LoVo (cell line): ENCODE measurements at regions not wholly inside any gene's neighbourhood (a gene's known extent, or its start where the extent isn't known, plus 50 kb on each side); places are given as distances from the start of the nearest gene placed in this dataset.
A peak's percentile ranks its signal among the peaks of the same experiment; 100 is the strongest.

Experiments used
- DNase-seq: peaks from one replicate; pipeline ENCODE4 v3.0.0-alpha.2; 2016; ENCODE audit warnings: low spot score

DNA sequence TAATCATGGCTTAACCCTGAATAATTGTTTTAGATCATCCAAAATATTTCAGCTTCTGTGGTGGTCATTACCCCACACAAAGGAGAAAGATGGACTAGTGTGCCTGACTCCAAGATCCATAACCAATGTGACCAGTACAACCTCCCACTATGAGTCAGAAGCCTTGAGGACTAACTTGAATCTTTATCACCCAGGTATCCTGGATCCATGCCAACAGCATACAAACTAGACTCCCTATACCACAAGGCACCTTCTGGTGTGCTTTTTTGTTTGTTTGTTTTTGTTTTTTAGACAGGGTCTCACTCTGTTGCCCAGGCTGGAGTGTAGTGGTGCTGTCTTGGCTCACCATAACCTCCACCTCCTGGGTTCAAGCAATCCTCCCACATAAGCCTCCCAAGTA lies 317.7 kb downstream of the VPS13C start:
- DNase-seq: peak; percentile 29

GRCh38 chr15:61736790-61737189 lies 323.5 kb downstream of the VPS13C start:
- no peak for DNase-seq

DNA sequence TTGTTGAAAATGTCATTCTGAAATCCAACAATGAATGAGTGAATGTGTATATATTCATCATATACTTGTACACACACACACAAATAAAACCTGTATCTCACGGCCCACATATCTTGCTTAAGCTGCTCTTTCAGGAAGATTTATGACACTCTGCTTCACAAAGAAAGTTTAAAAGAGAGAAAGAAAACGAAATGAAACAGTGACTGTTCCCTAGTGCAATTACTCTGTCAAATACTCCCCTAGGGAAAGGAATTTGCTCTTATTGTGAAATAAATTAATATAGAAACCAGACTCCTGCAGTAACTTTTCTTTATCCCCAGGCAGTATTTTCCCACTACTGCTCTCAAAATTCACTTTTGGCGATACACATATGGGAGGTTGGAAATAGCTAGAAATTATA lies 329.1 kb downstream of the VPS13C start:
- DNase-seq: no peak

- DNase-seq: no peak
These were observed 330.6 kb downstream of the VPS13C start for GRCh38 chr15:61729646-61730045.

DNA sequence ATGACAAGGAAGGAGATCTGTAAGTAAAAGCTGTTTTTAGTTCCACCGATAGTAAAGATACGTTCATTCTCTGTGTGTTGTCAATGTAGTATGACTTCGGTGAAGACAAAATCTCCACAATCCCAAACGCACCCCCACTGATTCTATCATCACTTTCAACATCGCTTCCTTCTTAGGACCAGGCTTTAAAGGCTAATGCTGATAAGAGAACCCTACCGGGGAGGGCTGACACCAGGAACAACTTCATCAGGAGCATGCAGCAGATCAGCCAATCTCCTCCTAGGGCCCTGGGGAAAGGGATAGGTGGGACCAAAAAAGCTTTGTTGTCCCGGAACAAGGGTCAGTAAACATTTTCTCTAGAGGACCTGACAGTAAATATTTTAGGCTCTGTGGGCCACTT lies 334.1 kb downstream of the VPS13C start:
- no peak for DNase-seq

- no peak for DNase-seq
These were observed 335.0 kb downstream of the VPS13C start for GRCh38 chr15:61725251-61725650.

- DNase-seq: no peak
These were observed 335.9 kb downstream of the VPS13C start for GRCh38 chr15:61724251-61724939.

GRCh38 chr15:61721418-61721817 lies 338.8 kb downstream of the VPS13C start:
- DNase-seq: no peak

DNA sequence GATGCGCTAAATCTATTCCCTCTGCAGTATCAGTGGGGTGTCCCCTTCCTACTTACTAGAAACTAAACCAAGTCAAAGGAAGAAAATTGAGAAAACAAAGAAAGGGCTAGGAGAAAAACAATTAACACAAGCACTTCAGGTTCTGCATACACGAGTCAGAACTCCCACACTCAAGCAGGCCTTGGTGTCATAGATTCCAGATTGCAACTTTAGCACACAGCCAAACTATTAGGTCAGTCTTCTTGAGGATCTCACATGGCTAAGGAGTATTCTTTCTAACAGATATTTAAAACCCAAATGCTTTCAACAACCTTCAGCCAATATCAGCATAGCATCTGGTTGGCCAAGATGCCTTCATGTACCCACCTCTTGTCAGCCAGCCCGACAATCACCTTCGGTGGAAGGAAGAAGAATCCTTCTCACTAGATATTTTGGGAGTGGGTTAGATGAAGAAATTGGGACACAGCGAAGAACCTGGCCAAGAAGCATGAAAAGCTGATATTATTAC lies 340.0 kb downstream of the VPS13C start:
- DNase-seq: no peak

- no peak for DNase-seq
These were observed 345.2 kb downstream of the VPS13C start for GRCh38 chr15:61715082-61715481.

- DNase-seq: no peak
These were observed 348.0 kb downstream of the VPS13C start for GRCh38 chr15:61712129-61712759.

GRCh38 chr15:61702224-61703020 lies 357.8 kb downstream of the VPS13C start:
- DNase-seq: no peak

GRCh38 chr15:61701455-61701854 lies 358.8 kb downstream of the VPS13C start:
- no peak for DNase-seq

DNA sequence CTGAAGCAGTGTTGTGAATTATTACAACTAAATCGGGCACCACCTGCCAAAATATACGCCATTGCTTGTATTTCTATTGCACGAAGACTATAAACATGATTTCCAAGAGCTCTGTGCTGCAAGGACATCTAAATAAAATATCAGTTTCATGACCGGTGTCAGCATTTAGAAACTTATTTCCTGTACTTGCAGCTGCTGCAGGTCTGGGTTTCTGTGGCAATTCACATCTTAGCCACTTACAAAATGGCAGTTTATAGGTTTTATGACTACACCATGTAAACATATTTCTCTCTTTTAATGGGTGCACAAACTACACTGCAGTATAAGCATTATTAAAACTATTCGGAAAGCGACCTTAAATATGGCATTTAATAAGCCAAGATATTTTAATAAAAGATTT lies 359.4 kb downstream of the VPS13C start:
- no peak for DNase-seq

DNA sequence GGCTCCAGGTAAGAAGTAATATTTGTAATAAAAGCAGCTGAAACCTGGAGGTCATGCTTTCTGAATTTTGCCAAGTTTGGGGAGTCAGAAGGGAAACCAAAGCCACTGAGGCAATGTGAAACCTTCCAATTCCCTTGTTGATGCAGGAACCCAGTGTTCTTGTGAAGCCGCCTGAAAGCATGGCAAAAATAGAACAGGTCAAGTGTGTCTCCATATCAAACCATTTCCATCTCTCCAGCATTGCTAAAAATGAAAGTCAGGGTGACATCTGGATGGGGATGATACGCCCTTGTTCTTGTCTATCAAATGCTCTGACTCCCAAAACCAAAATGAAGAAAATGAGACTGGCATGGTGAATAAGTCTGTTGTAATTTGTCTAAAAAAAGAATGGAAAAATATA lies 362.5 kb downstream of the VPS13C start:
- no peak for DNase-seq

- DNase-seq: no peak
These were observed 371.2 kb downstream of the VPS13C start for GRCh38 chr15:61689067-61689466.

DNA sequence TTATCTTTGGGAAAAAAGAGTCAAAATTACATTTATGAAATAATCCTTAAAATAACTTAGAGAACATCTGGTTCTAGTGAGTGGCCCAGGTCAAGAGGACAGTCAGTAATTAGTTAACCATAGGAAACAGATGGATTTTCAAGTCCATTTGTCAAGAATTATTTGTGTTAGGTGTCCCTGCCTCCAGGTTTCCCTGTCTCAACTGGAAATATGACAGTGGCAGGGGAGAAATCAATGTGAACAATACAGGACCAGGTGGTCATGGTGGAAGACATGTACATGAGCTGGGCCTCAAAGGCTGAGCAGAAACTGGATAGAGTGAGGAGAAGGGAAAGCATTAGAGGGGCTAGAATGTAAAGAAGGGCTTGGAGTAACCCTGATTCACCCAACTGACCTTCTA lies 372.6 kb downstream of the VPS13C start:
- DNase-seq: no peak

DNA sequence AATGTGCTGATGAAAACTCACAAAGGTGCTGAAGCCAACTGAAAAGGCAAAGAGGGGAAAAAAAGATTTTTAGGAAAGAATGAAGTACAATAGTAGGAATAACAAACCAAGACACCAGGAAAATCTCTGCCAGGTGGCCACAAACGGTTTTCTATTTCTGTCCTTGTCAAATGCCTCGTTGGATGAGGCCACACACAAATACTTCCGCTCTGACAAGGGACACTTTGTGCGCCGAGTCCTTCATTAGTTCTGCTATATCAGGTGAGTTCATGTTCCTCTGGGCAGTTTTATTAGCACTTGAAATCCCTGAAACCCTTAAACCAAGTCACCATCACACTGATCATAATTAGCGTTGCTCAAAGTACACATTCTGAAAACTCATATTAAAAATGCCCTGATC lies 373.1 kb downstream of the VPS13C start:
- DNase-seq: no peak

DNA sequence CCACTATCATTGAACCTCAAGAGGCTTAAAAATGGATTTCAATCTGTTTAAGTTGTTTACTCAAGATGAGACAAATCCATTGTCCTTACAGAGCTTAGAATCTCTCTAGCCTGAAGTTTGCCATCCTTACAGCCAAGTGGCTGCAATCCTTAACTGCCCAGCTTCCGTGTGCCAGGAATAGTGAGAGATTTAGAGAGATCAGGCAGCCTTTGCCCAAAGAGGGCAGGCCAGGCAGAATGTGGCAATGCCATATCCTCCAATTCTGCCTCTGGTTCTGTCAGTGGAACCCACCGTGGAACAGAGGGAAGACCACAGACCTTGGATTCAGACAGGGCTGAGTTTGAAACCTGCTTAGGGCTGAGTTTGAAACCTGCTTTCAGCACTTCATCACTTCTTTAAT lies 374.3 kb downstream of the VPS13C start:
- DNase-seq: no peak

- no peak for DNase-seq
These were observed 374.7 kb downstream of the VPS13C start for GRCh38 chr15:61685534-61685933.

GRCh38 chr15:61684749-61685467 lies 375.3 kb downstream of the VPS13C start:
- no peak for DNase-seq
